HG03039 (cell line): ENCODE measurements at regions not wholly inside any gene's neighbourhood (a gene's known extent, or its start where the extent isn't known, plus 50 kb on each side); places are given as distances from the start of the nearest gene placed in this dataset.

Source experiments
- ATAC-seq: cut with Tn5 transposase; IDR thresholded peaks from one replicate; pipeline ENCODE4 v1.9.1; 2021; ENCODE audit warnings: mild to moderate bottlenecking, moderate library complexity; ENCODE audit not compliant: unreplicated experiment

DNA sequence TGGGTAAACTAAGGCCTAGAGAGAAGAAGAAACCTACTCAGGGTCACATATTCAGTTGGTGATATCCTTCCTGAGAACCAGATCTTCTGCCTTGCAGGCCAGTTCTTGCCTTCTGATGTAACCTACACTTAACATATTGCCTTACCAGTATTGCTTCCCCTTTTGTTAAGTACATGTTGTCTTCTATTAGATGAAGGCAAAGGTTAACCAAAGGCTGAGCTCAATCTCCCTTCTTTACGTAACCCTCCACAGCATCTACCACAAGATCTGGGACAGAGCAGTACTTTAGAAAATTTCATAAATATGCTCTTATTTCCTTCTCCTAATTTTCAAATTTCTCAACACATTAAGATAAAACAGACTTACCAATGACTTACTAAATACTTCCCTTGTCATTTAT lies 474.4 kb downstream of the SH2D1A start:
- no peak for ATAC-seq

- no peak for ATAC-seq
Measured at GRCh38 chrX:124827258-124827845, 481.0 kb downstream of the SH2D1A start.

GRCh38 chrX:124829930-124830329 lies 483.6 kb downstream of the SH2D1A start:
- no peak for ATAC-seq

DNA sequence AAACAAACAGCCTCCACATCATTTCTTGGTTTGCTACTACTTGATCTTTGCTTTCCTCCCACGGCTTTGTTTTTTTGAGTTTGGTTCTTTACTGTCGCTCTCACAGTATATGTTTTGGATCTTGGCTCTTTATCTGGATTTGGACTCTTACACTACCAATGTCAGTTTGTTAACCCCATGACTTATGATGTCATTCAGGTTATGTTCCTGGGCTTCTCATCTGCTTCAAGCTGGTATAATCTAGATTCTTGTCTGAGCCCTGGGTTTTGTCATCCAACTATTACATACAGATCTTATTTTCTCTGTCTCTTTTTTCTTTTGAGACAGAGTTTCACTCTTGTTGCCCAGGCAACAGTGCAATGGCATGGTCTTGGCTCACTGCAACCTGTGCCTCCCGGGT lies 482.9 kb upstream of the TEX13C start:
- ATAC-seq, result no peak

- ATAC-seq, result no peak
Measured at GRCh38 chrX:124842205-124842604, 477.5 kb upstream of the TEX13C start.

DNA sequence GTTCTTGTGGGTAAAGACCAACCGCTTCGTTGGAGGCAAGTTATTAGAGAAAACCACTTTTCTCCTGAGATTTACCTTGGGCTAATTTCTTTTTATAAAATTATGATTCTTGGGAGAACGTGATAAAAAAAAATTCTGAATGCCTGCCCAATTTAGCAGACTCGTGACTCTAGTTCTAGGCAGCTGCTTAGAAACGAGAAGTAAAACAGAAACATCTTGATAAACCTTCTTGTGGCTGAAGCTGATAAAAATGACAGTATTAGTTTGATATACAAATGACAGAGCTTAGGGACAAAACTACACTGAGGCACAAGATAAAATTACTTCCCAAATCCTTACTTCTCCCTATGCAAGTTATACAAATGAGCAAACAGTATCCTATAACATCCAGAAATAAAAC lies 458.9 kb upstream of the TEX13C start:
- ATAC-seq, result no peak

DNA sequence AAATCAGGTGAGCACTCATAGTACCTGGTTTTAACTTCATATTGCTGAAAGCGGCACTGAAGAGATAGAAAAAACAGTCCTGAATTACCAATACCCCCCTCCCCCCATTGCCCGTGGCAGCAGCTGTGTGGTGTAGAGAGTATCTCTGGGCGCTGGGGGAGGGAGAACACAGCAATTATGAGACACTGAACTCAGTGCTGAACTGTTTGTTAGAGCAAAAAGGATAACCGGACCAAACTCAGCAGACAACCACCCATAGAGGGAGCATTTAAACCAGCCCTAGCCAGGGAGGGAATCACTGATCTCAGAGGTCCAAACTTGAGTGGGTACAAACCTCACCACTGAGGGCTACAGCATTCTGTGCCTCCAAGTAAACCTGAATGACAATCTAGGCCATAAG lies 457.4 kb upstream of the TEX13C start:
- ATAC-seq, result no peak

DNA sequence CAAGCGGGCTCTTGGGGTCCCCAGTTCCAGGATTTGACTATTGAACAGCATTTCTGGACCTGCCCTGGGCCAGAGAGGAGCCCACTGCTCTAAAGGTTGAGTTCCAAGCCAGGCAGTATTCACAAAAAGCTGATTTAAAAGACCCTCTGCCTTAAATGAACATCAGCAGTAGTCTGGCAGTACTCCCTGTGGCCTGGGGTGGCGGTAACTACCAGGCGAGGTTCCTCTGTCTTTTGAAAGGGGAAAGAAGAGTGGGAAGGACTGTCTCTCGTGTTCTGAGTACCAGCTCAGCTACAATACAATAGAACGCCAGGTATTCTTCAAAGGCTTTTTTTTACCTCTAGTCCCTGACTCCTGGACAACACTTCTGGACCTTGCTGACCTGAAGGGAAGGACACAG lies 456.4 kb upstream of the TEX13C start:
- ATAC-seq, result no peak

- ATAC-seq, result no peak
Measured at GRCh38 chrX:124887572-124887971, 432.1 kb upstream of the TEX13C start.

DNA sequence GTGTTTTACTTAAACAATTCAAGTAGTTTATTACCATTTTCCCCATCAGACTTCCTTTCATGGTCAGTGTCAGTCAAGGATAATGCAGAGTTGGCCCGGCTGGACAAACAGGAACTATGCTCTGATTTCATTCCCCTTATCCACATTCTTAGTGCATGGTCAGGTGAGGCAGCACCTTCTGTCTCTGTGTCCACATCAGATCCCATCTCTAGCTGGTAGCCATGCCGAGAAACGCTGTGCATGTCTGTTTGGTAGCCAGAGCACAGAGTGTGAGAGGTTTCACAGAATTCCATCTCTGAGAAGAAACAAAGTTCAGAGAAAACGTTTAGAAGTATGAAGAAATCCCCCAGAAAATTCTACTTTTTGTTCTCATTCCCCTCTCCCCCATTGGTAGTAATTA lies 423.7 kb upstream of the TEX13C start:
- no peak for ATAC-seq

DNA sequence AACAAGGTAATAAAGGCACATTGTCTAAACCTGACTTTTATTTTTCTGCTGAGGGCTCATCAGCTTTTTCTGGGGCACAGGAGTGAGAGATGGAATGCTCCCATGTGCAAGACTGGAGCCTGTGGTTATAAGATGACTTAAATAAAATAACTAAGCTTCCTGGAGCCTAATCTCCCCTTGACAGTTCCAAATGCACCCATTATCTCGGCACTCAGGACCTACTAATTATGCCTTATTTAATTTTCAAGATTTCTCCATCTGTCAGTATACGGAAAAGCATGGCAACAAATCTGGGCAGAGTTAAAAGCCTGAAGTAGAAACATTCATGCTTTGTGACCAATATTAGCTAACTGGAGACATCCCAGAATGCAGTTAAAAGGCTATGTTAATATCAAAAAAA lies 416.7 kb upstream of the TEX13C start:
- no peak for ATAC-seq

DNA sequence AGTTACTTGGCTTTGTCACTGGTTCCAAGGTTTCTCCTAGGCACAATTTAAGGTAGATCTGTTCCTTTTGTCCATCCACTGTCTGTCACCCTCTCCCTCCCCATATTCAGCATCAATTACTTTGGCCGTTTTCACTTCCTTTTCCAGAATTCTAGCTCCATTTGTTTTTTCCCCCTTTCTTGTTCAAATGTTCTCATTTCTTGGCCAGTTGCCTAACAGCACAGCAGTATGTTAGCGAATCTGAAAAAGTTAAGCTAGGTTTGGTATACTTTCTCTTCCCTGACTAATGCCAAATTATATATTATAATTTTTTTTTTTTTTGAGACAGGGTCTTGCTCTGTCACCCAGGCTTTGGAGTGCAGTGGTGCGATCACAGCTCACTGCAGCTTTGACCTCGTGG lies 409.1 kb upstream of the TEX13C start:
- no peak for ATAC-seq

DNA sequence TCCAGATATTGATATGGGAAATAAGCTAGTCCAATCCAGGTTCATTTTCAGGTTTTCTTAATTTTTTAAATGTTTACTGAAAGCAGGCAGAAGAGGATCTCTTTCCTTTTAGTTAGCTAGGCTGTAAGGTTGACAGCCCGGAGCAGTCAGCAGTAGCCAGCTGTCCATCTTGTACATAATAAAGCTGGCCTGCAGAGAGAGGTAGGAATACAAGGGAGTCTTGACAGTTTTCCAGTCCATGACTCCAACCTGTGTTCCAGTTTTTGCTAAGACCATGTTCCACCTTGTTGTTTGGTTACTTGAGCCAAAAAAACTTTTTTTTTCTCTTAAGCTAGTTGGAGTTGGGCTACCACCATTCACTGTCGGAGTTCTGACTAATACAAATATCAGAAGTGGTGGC lies 402.7 kb upstream of the TEX13C start:
- ATAC-seq, result no peak

- ATAC-seq, result no peak
Measured at GRCh38 chrX:124925681-124926080, 394.0 kb upstream of the TEX13C start.

GRCh38 chrX:124931241-124931640 lies 388.4 kb upstream of the TEX13C start:
- ATAC-seq, result no peak

- ATAC-seq, result no peak
Measured at GRCh38 chrX:124931958-124932357, 387.7 kb upstream of the TEX13C start.

DNA sequence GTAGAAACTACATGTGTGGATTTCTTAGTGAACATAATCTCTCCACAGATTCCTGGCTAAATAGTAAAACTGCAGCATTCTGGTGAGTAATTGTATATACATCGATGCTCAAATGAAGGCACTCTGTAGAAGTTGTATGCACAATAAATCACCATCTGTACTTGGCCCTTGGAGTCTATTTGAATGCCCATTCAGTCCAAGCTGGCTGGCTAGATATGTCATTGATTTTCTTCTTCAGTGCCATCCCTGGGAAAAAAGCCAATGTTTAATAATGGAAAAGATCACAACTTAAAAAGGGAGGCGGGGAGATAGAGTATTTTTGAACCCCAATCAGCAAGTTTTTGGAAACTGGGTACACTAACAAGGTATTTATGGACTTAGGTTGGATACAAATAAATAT lies 381.0 kb upstream of the TEX13C start:
- ATAC-seq, result no peak

DNA sequence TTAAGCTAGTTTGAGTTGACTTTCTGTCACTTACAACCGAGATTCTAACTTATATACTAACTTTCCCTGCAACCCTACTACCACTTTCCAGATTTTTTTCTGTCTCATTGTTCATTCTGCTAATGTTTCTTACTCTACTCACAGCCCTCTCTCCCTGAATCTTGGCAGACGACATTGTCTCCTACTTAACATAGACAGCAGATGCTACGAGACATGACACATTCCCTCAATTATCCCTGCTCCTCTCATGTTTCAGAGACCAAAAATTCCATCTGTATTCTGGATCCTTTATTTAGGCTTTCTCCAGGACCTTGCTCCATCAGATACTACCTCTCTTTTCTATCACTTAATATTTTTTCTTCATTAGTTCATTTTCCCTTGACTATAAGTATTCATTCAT lies 379.1 kb upstream of the TEX13C start:
- no peak for ATAC-seq

DNA sequence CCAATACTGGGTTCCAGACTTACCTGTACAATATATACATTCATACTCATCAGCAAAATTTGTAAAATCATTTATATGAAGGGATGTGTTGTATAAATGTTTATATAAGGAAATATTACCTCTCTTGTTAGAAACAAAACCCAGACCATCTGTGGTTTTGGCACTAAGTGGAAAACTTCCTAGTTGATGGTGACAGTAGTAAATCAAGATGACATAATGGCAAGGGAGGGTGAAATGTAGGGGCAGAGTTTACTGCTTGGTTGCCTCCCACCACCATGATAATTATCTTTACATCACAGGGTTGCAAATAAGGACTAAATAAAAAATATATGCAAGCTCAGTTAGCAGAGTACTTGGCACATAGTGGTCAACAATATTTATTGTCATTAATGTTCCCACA lies 365.3 kb upstream of the TEX13C start:
- ATAC-seq, result no peak

GRCh38 chrX:124960454-124960853 lies 359.2 kb upstream of the TEX13C start:
- no peak for ATAC-seq

DNA sequence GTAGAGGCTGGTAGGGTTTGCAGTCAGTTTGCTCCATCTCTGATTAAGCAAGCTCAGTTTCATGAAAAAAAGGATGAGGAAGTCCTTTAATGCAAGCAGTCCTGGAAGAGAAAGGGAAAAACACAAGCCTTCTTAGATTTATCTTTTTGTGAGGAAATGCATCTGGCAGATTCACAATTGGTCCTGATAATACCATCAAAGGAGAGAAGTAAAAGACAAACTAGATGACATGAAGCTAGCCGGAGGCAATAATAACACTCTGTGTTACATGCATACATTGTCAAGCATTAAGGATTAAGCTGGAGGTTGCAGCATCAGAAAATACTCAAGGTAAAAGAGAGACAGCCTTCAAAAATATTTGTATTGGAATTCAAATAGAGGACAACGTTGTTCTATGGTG lies 356.0 kb upstream of the TEX13C start, which contains the start of gene TENM1:
Gene TENM1 (minus strand): TSS at position 101 of the 400 bp plus-strand sequence.
- no peak for ATAC-seq

GRCh38 chrX:124975456-124975855 lies 344.2 kb upstream of the TEX13C start:
- ATAC-seq, result no peak

DNA sequence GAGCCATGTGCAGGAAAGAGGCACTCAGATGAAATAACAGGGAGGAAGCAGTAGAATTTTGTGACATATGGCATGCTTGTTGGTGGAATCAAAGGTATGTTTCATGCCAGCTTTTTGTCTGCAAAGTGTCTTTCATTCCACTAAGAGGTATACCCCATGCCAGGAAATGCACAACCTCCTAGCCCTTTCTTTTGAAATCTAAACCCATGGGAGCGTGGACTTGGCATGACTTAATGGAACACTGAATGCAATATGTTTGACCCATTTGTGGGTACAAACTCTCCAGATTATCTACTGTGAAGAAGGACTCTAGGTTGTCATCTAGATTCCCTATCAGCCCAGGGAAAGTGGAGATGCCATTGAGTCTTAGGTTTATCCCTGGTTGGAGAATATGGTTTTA lies 338.3 kb upstream of the TEX13C start:
- no peak for ATAC-seq
